ENCODE measurements at regions not wholly inside any gene's neighbourhood (a gene's known extent, or its start where the extent isn't known, plus 50 kb on each side); places are given as distances from the start of the nearest gene placed in this dataset.
"Not testable (repeated sequence)": the region's sequence is repeated elsewhere in the genome, so short reads cannot be mapped to it uniquely, and the experiment has no call there.

DNA sequence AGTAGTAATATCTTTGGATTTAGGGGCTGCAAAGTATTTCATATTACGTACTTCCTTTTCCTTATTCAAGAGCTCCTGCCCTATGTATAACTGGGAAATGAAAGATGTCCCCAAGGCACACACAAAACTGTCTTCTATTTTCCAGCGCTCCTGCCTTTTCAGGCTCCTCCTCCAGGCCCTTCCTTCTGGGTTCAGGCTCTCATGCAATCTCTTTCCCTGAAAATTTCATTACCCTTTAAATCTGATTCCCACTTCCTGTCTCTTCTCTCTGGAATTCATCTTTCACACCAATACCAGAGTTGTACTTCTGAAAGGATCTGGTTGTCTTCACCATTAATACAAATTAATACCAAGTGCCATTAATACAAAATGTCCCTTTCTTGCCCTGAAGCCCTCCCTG is 181.6 kb downstream of the UTRN start:
- TF ChIP-seq, protein P1, sequence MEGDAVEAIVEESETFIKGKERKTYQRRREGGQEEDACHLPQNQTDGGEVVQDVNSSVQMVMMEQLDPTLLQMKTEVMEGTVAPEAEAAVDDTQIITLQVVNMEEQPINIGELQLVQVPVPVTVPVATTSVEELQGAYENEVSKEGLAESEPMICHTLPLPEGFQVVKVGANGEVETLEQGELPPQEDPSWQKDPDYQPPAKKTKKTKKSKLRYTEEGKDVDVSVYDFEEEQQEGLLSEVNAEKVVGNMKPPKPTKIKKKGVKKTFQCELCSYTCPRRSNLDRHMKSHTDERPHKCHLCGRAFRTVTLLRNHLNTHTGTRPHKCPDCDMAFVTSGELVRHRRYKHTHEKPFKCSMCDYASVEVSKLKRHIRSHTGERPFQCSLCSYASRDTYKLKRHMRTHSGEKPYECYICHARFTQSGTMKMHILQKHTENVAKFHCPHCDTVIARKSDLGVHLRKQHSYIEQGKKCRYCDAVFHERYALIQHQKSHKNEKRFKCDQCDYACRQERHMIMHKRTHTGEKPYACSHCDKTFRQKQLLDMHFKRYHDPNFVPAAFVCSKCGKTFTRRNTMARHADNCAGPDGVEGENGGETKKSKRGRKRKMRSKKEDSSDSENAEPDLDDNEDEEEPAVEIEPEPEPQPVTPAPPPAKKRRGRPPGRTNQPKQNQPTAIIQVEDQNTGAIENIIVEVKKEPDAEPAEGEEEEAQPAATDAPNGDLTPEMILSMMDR (IDR thresholded peaks at IDR 0.05; ENCODE audit: unreplicated experiment in 3 of 3), result no peak
- no peaks in the 10 kb centered on the region for H3K27me3 Mint-ChIP-seq (ENCODE audit: low read depth)
- H3K27ac Mint-ChIP-seq, result peak overlapping the region in 2 of 3 experiments; percentile 11 to 75
- H3K9me3 Mint-ChIP-seq, result no peaks in the 10 kb centered on the region
- no peaks in the 10 kb centered on the region for H3K4me1 Mint-ChIP-seq
- H3K36me3 Mint-ChIP-seq (ENCODE audit: low read depth), result peaks cover 61% of the 10 kb centered on the region
- no peak overlapping the region for H3K4me3 Mint-ChIP-seq

DNA sequence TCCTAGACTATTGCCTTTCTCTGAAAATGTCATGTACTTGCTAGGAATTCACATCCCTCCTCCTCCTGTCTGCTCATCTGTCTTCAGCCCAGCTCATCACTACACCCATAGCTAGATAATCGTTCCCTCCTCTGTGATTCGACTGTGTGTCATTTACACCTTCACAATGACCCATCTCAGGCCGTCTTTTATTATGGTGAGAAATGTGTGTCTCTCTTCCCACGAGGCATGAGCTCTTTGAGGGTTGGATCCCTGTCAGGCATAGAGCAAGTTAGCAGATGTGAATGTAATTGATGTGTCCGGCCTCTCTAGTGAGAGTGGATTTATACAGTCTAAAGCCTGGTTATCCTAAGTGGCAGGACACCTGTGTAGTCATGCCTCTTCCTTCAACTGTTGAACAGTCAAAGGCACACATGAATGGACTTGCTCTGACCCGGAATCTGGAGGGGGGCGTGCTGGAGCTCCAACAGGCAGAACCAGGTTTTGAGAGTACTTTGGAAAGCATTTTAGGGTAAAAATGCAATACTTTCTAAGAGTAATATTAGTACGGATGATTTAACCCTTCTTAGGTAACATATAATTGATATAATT is 182.1 kb downstream of the UTRN start:
- H3K36me3 Mint-ChIP-seq (ENCODE audit: low read depth), result peaks cover 61% of the 10 kb centered on the region
- H3K9me3 Mint-ChIP-seq, result no peaks in the 10 kb centered on the region
- no peaks in the 10 kb centered on the region for H3K27me3 Mint-ChIP-seq (ENCODE audit: low read depth)
- peak overlapping the region in 2 of 3 experiments; percentile 11 to 75 for H3K27ac Mint-ChIP-seq
- no peak overlapping the region for H3K4me3 Mint-ChIP-seq
- TF ChIP-seq, protein P1 (IDR thresholded peaks at IDR 0.05; ENCODE audit: unreplicated experiment in 3 of 3), result no peak
- no peaks in the 10 kb centered on the region for H3K4me1 Mint-ChIP-seq

DNA sequence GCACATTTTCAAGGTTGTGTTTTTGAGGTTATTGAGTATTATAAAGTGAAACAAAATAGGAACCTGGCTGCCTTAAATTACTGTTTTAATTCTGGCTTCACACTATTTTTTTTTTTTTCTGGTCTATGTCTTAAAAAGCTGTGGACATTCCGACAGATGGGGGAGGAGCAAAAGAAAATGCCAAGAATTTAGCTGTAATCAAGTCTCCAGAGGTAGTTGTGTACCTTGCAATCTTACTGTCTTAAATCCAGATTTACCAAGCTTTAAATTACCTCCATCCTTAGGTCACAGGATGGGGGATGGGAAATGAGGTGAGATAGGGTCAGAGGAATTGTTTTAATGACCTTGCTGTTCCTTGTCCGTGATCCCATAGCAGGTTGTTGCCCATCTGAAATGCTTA is 182.8 kb downstream of the UTRN start:
- Mint-ChIP-seq H3K9me3 (no peaks in the 10 kb centered on the region), H3K4me3 (no peak overlapping the region), H3K27me3 (ENCODE audit: low read depth) (no peaks in the 10 kb centered on the region), H3K27ac (peak overlapping the region in 2 of 3 experiments; percentile 63 to 92), H3K4me1 (no peaks in the 10 kb centered on the region), H3K36me3 (ENCODE audit: low read depth) (peaks cover 60% of the 10 kb centered on the region)
- TF ChIP-seq, protein P1 (IDR thresholded peaks at IDR 0.05; ENCODE audit: unreplicated experiment in 3 of 3), result no peak

DNA sequence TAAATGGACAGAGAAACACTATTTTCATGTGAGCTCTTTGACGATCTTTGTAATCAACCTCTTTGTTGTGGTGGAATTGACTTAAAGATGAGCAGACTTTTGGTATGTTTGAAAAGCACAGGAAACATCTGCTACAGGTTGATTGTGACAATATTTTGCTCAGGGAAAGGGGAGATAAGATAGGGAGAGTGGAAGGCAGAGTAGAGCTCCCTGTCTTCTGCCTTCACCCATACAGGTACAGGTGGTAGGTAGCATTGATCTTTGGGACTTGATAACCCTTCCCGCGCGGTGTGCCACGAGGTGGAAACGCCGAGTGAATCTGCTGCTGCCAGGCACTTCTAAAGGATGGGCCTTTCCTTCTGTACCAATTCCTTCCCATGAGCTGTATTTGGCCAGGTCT is 183.6 kb downstream of the UTRN start:
- H3K36me3 Mint-ChIP-seq (ENCODE audit: low read depth), result peaks cover 57% of the 10 kb centered on the region
- H3K9me3 Mint-ChIP-seq, result no peaks in the 10 kb centered on the region
- TF ChIP-seq, protein P1 (IDR thresholded peaks at IDR 0.05; ENCODE audit: unreplicated experiment in 3 of 3), result no peak
- H3K27ac Mint-ChIP-seq, result peak overlapping the region in 2 of 3 experiments; percentile 46 to 92
- no peak overlapping the region for H3K4me3 Mint-ChIP-seq
- no peaks in the 10 kb centered on the region for H3K4me1 Mint-ChIP-seq
- no peaks in the 10 kb centered on the region for H3K27me3 Mint-ChIP-seq (ENCODE audit: low read depth)

DNA sequence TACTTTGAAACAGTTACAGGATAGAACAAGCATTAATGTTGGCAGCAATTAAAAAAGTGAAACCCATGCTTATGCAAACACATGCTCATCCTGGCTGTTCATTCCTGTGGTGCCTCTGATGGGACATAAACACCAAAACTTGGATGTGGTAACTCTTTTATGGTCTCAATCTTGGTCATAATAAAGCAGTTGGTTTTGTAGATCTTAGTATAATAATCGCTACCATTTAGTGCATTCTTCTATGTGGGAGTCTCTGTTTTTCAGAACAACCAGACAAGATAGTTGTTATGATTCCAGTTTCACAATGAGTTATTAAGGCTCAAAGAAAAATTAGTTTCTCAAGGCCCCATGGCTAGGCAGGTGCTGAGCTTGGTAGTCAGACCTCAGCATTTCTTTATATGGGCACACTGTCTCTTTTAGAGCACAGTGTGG is 184.0 kb downstream of the UTRN start:
- Mint-ChIP-seq H3K27ac (peak overlapping the region in 1 of 3 experiments; percentile 92), H3K9me3 (no peaks in the 10 kb centered on the region), H3K4me1 (no peaks in the 10 kb centered on the region), H3K4me3 (no peak overlapping the region), H3K36me3 (ENCODE audit: low read depth) (peaks cover 55% of the 10 kb centered on the region), H3K27me3 (ENCODE audit: low read depth) (no peaks in the 10 kb centered on the region)
- TF ChIP-seq, protein P1 (IDR thresholded peaks at IDR 0.05; ENCODE audit: unreplicated experiment in 3 of 3), result no peak

DNA sequence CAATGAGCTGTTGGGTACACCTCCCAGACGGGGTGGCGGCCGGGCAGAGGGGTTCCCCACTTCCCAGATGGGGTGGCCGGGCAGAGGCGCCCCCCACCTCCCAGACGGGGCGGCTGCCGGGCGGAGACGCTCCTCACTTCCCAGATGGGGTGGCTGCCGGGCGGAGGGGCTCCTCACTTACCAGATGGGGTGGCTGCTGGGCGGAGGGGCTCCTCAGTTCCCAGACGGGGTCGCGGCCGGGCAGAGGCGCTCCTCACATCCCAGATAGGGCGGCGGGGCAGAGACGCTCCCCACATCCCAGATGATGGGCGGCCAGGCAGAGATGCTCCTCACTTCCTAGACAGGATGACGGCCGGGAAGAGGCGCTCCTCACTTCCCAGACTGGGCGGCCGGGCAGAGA is 185.1 kb downstream of the UTRN start:
- not testable (repeated sequence) for H3K27me3 Mint-ChIP-seq (ENCODE audit: low read depth); H3K27ac Mint-ChIP-seq
- H3K36me3 Mint-ChIP-seq (ENCODE audit: low read depth), result peaks cover 60% of the 10 kb centered on the region

More for the DNA sequence above, 185.1 kb downstream of the UTRN start:
- not testable (repeated sequence) for H3K4me3 Mint-ChIP-seq, H3K4me1 Mint-ChIP-seq, H3K9me3 Mint-ChIP-seq

Data from nephron (organoid).